Glutamatergic neuron (in vitro differentiated cells): ENCODE measurements at regions not wholly inside any gene's neighbourhood (a gene's known extent, or its start where the extent isn't known, plus 50 kb on each side); places are given as distances from the start of the nearest gene placed in this dataset.

Experiments used
- DNase-seq: peaks from one replicate; pipeline ENCODE4 v3.0.0; 2022
- H3K27ac Mint-ChIP-seq: one replicate; pipeline ENCODE4 v1.8.0; 2020; ENCODE audit warnings: mild to moderate bottlenecking, mixed read lengths, inconsistent platforms; ENCODE audit not compliant: unreplicated experiment
- H3K27me3 Mint-ChIP-seq: one replicate; pipeline ENCODE4 v1.8.0; 2020; ENCODE audit warnings: mild to moderate bottlenecking, moderate library complexity, mixed read lengths, inconsistent platforms; ENCODE audit not compliant: unreplicated experiment
- H3K36me3 Mint-ChIP-seq: one replicate; pipeline ENCODE4 v1.8.0; 2020; ENCODE audit warnings: mild to moderate bottlenecking, mixed read lengths, inconsistent platforms; ENCODE audit not compliant: unreplicated experiment
- H3K4me1 Mint-ChIP-seq: one replicate; pipeline ENCODE4 v1.8.0; 2020; ENCODE audit warnings: mild to moderate bottlenecking, low read depth, mixed read lengths, inconsistent platforms; ENCODE audit not compliant: unreplicated experiment
- H3K4me3 Mint-ChIP-seq: one replicate; pipeline ENCODE4 v1.8.0; 2020; ENCODE audit warnings: mild to moderate bottlenecking, mixed read lengths, inconsistent platforms; ENCODE audit not compliant: unreplicated experiment
- H3K9me3 Mint-ChIP-seq: one replicate; pipeline ENCODE4 v1.8.0; 2020; ENCODE audit warnings: mild to moderate bottlenecking, moderate library complexity, mixed read lengths, inconsistent platforms; ENCODE audit not compliant: unreplicated experiment
- CTCF ChIP-seq: fragments of 200-600 bp; sonication (generic); IDR thresholded peaks from one replicate; pipeline ENCODE4 v1.5.0; 2021; ENCODE audit not compliant: partially characterized antibody, unreplicated experiment

GRCh38 chr2:164009756-164010337 lies 274.0 kb upstream of the FIGN start:
- H3K27ac Mint-ChIP-seq: peak overlapping the region; percentile 90
- no peak for TF ChIP-seq CTCF
- H3K27me3 Mint-ChIP-seq: no peaks in the 10 kb centered on the region
- H3K9me3 Mint-ChIP-seq: no peaks in the 10 kb centered on the region
- H3K4me3 Mint-ChIP-seq: peak overlapping the region; percentile 68
- peaks cover 19% of the 10 kb centered on the region for H3K4me1 Mint-ChIP-seq
- no peaks in the 10 kb centered on the region for H3K36me3 Mint-ChIP-seq
- peak; percentile 42 for DNase-seq

GRCh38 chr2:164008752-164009151 lies 272.9 kb upstream of the FIGN start:
- peak overlapping the region; percentile 47 for H3K4me3 Mint-ChIP-seq
- no peaks in the 10 kb centered on the region for H3K9me3 Mint-ChIP-seq
- no peak for DNase-seq
- H3K36me3 Mint-ChIP-seq: no peaks in the 10 kb centered on the region
- peaks cover 15% of the 10 kb centered on the region for H3K4me1 Mint-ChIP-seq
- TF ChIP-seq CTCF: no peak
- peak overlapping the region; percentile 72 for H3K27ac Mint-ChIP-seq
- no peaks in the 10 kb centered on the region for H3K27me3 Mint-ChIP-seq

- Mint-ChIP-seq H3K27me3 (no peaks in the 10 kb centered on the region), H3K27ac (no peak overlapping the region), H3K36me3 (no peaks in the 10 kb centered on the region), H3K4me1 (peaks cover 15% of the 10 kb centered on the region), H3K9me3 (no peaks in the 10 kb centered on the region), H3K4me3 (no peak overlapping the region)
- no peak for DNase-seq
- TF ChIP-seq CTCF: no peak
Measured at GRCh38 chr2:164006704-164007103, 270.9 kb upstream of the FIGN start.

GRCh38 chr2:164000176-164000575 lies 264.4 kb upstream of the FIGN start:
- no peak for DNase-seq
- TF ChIP-seq CTCF: no peak
- H3K27ac Mint-ChIP-seq: no peak overlapping the region
- H3K4me1 Mint-ChIP-seq: no peaks in the 10 kb centered on the region
- no peaks in the 10 kb centered on the region for H3K9me3 Mint-ChIP-seq
- H3K4me3 Mint-ChIP-seq: no peak overlapping the region
- peaks cover 2% of the 10 kb centered on the region for H3K27me3 Mint-ChIP-seq
- no peaks in the 10 kb centered on the region for H3K36me3 Mint-ChIP-seq

- peaks cover 2% of the 10 kb centered on the region for H3K27me3 Mint-ChIP-seq
- TF ChIP-seq CTCF: no peak
- no peak for DNase-seq
- H3K4me3 Mint-ChIP-seq: no peak overlapping the region
- H3K27ac Mint-ChIP-seq: no peak overlapping the region
- H3K4me1 Mint-ChIP-seq: no peaks in the 10 kb centered on the region
- H3K36me3 Mint-ChIP-seq: no peaks in the 10 kb centered on the region
- peaks cover under 1% of the 10 kb centered on the region for H3K9me3 Mint-ChIP-seq
Measured at GRCh38 chr2:163997466-163997865, 261.7 kb upstream of the FIGN start.
